IPS DF 4.7 (cell line): ENCODE measurements at regions not wholly inside any gene's neighbourhood (a gene's known extent, or its start where the extent isn't known, plus 50 kb on each side); places are given as distances from the start of the nearest gene placed in this dataset.

Experiments used
- DNase-seq: peaks from one replicate; pipeline ENCODE4 v3.0.0-alpha.2; 2013; ENCODE audit warnings: low spot score; ENCODE audit errors: extremely low read depth

DNA sequence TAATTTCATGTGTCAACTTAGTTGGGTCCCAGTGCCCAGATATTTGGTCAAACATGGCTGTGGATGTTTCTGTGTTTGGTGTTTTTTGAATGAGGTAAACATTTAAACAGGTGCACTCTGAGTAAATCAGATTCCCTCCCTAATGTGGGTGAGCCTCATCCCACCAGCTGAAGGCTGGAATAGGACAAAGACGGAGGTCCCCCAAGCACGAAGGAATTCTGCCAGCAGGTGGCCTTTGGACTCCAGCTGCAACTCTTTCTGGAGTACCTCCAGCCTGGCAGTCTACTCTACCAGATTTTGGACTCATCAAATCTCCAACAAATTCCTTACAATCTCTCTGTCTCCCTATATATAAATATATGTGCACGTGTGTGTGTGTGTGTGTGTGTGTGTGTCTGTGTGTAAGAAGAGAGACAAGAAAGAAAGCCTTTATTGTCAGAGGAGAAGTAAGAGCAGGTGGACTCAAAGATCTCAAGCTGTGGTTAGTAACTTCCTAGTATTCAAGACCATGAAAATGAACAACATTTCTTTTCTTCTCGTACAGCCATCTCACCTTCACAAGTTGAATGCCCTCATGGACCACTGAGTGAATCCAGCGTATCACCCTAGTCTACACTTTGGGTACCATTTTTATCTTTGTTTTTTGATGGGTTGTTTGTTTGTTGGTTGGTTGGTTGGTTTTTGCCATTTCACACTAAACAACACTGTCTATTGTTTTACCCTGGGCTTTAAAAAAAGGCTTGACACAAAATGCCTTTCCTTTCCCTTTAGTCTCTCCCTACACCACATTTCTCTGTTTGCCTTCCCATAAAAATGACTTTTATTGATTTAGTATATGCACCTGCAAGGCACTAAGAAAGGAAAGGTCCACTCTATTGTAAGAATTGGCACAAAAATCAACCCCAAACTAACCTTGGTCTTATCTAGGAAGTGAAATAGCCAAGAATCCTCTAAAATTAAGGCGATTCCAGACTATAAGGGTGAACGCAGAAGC lies 118.7 kb downstream of the TENT4A start:
- DNase-seq = no peak

DNA sequence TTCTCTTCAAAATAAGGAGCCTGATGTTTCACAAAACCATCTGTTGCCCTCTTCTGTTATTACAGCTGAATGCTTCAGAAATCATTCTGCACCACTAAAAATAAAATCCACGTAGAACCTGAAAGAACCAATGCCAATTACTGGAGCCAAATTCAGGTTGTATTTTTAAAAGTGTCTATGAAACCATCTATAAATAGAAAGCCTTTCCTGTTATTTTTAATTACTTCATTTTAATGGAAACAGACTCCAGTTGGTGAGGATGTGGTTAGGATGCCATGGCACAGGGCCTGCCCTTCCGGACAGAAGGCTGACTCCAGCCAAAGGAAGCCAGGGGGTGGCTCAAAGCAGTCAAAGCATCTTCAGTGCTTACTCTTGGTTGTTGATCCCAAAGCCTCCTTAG lies 119.8 kb downstream of the TENT4A start:
- DNase-seq = no peak

DNA sequence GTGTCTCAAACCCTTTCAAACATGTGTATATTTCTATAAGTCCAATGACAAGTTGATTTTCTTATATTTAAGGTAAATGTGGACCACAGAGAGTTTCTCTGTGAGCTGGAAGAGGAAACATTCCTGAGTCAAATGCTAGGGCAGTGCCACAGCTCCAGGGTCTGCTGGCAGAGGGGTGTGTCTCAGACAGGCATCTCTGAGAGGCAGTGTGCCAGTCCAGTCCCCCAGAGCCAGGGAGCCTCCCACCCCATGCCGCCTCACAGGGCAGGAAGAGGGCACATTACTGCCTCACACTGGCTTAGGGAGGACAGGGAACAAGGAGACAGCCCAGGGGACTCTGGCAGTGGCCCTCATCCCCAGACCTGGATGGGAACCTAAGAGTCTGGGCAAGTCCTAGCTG lies 120.2 kb downstream of the TENT4A start:
- DNase-seq = no peak

DNA sequence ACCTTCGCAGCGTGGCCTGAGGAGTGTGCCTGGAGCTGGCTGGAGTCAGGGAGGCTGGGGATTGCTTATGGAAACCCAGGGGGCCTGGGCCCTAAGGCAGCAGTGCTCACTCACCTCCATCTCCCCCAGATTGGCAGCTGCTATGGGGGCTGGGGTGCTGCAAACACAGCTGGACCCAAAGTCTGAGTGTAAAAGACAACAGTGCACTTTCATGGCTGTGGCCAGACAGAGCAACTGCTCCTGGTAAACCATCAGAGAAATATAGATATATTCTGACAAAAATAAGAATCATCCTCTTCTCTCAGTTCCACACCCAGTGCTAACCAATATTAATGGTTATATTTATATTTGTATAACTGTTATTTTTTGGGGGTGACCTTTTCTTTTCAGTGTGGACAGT lies 123.9 kb downstream of the TENT4A start:
- DNase-seq = no peak

DNA sequence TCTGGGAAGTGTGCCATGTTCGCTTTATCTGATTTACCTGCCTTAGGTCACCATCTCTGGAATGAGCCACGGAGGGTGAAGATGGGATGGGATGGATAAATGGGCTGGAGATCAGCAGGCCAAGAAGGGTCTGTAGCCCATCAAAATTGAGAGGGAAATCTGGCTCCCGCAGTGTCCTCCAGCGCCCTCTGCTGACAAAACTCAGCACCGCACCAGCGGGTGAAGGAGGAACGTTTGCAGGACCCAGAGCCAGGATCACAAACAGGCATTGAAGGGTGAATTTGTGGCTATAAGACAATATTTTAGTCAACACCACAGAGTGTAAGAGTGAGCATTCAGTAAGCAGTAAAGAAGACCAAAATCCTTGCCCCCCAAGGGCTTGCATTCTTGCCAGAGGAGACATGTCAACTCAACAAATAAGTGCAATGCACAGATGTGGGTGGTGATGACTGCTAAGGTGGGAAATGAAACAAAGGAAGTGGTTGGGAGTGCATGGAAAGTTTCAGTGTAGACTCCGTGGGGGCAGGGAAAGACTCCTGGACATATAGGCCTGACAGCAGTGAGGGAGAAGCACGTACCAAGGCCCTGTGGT lies 124.4 kb downstream of the TENT4A start:
- no peak for DNase-seq

DNA sequence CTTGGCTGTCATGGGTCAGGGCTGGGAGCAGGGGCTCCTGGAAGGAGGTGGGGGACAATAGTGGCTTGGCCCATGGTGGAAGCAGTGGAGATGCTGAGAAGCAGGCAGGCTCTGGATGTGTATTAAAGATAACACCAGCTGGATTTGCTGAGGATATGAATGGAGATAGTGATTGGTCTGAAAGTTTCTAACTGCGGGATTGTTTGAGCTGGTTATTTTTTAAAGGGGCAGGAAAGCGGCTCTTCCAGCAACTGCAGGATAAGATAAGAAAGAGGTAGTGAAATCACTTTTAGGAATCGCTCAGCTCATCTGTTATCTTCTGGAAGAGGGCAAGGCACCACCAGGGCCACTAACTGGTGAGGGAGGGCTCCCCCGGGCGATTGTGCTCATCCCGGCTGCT lies 125.5 kb downstream of the TENT4A start:
- DNase-seq = no peak

DNA sequence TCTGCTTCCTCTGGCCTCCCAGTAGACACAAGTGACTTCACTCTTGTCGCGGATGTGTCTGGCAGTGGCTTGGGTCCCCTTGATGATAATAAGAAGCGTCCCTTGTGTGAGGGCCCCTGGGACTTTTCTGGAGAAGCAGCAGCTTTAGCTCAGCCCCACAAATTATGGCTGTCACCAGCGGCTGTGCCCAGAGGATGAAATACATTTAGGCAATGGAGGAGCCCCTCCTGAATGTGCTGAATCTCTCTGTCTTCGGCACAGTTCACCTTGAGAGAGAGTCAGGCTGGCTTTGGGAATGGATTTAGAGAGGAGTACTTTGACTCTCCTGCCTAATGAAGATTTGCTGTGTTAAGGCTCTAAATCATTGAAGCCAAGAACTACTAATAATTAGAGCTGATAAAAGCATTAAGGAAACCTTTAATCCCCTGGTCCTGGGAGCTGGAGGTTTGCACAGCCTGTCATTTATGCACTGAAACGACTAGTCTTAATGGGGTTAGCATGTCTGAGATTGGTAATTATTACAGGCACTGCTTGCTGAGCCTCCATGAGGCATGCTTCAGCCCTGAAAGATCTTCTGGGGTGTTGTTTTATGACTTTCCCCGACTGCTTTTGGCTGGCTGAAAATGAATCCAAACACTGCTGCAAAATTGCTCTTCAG lies 127.0 kb downstream of the TENT4A start:
- DNase-seq = no peak

DNA sequence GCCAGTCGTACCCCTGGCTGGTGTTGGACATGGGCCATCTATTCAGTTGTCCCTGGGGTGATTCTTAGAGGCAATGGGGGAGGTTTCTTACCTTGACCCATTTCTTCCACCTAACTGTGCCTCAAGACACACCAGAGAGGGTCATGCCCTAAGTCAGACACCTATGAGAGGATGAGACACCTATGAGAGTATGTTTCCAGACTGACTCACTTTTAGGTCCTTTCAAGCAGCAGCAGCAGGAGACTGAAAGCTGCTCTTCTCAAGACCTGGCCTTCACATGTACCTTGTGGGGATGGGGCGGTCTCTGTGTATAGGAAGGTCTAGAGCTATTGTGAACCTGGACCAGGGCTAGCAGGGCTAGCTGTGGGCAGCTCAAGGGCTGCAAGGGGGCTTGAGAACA lies 130.1 kb downstream of the TENT4A start:
- no peak for DNase-seq

DNA sequence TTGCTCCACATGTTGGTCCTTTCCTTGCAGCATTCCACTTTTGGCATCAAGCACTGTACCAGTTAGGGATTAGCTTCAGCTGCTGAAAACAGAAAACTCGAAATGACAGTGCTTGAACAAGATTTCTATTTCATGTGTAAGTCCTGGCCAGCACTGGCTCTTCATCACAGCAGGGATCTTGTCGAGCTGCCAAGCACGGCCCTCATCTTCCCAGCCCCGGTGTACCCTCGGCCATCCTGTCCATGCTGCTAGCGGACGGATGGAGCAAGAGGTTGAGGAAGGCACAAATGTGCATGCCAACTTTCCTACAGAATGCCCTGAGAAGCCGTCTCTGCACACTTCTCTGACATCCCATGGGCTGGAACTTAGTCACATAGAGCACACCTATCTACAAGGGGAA lies 130.6 kb downstream of the TENT4A start:
- no peak for DNase-seq

DNA sequence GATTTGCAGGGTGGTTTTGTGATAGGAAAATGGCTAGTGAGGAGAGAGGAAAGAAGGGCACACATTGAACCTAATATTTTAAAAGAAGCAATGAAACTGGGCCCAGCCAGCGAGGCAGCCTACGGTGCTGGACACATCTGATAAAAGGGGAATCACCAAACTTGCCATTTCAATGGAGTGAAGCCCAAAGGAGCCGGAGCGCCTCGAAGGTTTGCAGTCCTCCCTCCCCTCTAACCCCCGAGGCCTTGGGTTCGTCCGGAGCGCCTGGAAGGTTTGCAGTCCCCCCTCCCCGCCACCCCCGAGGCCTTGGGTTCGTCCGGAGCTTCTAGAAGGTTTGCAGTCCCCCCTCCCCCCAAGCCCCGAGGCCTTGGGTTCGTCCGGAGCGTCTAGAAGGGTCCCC lies 132.6 kb downstream of the TENT4A start:
- no peak for DNase-seq

DNA sequence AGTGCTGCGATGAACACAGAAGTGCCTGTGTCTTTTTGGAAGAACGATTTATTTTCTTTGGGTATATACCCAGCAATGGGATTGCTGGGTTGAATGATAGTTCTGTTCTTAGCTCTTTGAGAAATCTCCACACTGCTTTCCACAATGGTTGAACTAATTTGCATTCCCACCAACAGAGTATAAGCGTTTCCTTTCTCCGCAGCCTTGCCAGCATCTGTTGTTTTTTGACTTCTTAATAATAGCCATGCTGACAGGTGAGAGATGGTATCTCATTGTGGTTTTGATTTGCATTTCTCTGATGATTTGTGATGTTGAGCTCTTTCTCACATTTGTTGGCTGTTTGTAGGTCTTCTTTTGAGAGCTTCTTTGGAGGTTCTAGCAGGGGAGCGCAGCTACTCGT lies 134.6 kb downstream of the TENT4A start:
- DNase-seq = no peak

DNA sequence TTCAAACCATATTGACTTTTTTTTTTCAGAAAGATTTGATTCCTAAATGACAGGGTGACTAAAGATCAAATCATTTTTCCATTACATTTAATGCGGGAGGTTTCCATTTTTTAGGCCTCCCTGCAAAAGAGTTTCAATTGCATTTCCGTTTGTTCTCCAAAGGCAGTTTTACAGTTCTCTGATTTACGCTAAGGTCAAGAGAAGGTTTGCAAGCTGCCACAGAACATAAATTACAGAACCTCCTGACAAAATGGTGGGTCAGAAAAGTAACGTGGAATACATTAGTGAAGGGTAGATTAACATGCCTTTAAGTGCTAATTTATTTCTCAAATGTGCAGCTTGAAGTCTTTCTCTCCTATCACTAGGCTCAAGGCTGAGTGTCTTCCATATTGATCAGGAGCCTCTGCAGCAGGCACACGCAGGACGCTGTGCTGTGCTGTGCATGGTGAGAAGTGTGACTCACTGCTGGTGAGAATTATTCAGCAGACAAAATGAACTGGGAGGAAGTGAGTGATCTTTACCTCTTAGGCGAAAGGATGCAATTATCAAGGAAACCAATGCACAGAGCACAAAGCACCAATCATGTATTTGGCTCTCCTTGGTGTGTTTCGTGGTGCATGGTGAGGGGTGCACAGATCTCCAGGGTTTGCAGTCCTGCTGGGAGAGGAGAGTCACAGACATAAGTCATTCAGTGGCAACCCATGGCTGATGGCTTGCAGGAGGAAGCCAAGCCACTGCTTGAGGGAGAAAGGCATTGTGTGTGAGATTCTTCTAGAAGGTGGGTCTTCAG lies 136.3 kb downstream of the TENT4A start:
- no peak for DNase-seq

DNA sequence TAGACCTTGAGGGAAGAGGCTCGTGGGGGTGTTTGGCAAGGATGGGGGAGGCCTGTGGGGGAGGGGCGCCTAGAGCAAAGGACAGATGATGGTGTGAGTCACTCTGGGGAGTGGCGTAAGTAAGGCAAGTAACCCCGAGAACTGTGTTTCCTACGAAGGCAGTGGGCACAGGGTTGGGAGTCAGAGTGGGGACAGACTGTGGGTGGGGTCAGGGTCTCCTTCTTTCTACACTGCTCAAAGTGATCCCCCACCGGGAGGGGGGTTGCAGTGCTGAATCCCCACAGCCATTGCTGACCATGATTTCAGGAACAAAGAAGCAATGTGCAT lies 136.8 kb downstream of the TENT4A start:
- no peak for DNase-seq

DNA sequence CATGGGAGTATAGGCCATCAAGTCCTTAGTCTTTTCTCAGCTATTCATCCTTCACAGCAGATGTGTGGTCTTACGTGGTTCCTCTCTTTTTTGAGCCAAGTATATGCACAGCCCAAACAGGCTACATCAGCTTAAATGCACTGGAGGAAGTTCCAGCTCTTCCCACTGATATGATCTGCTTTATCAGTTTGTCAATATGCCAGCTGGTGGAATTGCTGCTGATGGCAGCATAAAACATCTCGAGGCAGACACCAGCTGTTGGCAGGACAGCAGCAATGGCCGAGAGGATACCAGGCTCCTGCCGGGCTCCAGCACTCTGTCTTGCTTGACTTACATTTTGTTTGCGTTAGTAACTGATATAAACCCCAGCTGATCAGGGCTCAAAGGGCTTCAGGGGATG lies 143.4 kb downstream of the TENT4A start:
- no peak for DNase-seq

DNA sequence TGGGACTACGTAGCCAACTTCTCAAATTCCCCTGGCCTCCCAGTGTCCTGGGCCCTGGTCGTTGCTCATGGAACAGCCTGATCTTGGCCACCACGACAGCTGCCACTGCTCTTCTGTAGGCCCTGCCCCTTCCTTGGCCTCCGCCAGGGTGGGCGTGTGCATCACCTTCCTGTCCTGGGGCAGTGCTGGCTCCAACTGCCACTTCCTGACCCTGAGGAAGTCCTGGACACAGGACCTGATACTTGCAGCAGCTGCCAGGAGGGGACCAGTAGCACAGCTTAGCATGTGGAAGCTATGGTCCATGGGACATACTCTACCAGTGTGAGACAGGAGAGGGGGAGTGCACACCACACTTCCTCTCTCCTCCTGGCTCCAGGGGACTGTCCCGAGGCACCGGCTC lies 145.2 kb downstream of the TENT4A start:
- no peak for DNase-seq

DNA sequence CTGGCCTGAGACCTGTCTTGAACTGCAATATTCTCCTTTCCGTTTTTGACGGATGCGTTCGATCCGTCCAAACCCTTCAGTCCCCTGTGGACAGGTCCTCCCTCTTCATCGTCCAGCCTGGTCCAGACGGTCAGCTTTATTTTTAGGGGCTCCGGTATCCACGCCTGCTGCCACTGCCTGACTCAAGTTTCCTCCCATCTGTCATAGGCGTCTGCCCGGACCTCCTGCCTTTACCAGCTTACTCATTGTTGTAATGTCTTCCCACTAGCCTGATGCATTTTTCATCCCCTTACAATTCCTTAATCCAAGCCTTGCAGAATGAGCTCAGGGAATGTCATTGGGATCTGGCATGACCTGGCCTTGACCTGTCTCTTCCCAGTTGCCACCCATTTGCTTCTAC lies 145.8 kb downstream of the TENT4A start:
- no peak for DNase-seq

DNA sequence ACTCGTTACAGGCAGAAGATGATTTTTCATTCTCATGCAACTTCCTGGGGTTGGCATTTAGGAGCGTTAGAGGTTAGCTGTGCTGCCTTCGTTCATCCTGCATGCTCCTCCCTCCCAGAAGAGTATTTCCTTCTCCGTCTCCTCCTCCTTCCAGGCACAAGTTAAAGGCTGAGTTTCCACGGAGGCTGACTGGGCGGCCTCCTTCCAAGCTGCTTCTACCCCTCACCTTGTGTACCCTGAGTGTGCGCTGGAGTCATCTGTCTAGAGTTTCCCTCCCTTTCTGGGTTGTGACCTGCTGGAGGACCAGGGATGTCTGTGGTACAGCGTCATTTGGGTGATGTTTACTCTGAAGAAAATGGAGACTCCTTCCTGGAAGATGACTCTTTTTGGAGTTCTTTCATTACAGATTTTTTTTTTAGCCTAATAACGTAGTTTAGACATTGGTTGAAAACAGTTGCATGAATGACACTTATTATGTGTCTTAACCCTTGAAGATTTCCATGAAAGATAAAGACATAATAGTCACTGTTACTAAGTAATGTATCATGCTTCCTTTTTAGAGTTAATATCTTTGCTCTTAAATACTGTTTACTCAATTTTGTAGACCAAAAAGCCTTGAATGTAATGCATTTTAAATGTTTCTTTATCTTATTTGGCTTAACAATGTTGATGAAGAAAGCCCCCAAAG lies 146.9 kb downstream of the TENT4A start:
- DNase-seq = no peak

DNA sequence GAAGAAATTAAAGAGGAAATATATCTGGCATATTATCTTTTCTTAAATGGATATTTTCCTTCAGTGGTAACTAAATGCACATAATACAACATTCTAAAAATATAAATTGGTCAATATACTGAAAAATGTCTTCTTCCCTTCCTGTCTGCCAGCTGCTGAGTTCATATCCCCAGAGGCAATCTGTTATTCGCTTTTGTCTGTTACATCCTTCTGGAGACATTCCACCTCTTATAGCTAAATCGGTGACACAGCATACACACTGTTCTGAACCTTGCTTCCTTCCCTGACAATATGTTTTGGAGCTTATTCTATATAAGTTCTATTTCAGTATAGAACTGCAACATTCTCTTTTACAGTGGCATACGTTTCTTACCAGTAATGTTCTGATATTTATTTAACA lies 147.8 kb downstream of the TENT4A start:
- no peak for DNase-seq

DNA sequence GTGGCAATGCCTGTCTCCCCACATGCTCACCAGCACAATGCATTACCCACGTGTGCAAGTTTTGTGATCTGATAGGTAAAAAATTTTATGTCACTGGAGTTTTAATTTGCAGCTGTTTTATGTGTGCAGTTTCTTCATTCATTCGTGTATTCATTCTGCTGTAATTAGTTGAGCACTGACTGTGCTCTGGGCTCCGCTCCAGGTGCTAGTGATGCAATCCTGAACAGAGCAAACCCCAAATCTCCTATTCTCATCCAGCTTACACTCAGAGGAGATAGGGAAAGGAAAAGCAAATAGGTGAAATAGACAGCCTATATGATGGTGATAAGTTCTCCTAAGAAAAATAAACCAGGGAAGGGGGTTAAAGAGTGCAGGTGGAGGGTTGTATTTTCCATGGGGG lies 148.4 kb downstream of the TENT4A start:
- DNase-seq = no peak

DNA sequence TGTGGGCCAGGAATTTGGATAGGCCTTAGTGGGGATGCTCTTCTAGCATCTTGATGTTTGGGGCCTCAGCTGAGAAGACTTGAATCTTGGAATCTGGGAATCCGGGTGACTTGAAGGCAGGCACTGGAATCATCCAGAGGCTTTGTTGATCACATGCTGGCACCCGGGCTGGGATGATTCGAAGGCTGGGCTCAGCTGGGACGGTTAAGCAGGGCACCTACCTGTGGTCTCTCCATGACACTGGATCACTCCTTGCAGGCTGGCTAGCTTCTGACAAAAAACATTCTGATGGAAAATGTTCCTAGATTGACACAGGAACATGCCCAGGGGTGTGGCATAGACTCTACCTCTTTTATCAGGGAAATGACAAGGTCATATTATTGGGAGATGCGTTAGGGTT lies 149.1 kb downstream of the TENT4A start:
- DNase-seq = no peak

DNA sequence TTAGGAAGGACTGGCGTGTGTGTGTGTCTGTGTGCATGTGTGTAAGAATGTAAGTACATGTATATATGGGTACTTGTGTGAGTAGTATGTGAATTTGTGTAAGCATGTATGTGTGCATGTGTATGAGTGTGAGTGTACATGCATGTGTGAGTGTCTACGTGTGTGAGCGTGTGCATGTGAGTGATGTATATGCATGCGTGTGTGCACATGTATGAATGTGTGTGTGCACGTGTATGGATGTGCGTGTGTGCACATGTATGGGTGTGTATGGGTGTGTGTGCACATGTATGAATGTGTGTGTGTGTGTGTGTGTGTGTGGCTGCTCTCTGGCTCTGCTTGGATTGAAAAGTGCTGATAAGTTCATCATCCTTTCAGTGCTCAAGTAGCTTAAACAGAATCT lies 154.5 kb downstream of the TENT4A start:
- no peak for DNase-seq
